MM.1S (cell line): ENCODE measurements at regions not wholly inside any gene's neighbourhood (a gene's known extent, or its start where the extent isn't known, plus 50 kb on each side); places are given as distances from the start of the nearest gene placed in this dataset.

Source experiments
- EZH2 ChIP-seq: fragments of 300-600 bp; sonication (generic); optimal IDR thresholded peaks from 2 replicates; pipeline ENCODE3; 2017; ENCODE audit warnings: low read depth, mild to moderate bottlenecking, antibody characterized with exemption, low read length, mixed read lengths
- TF ChIP-seq, protein P1 (sequence below): fragments of 300-600 bp; sonication (generic); IDR thresholded peaks from 2 replicates; pipeline ENCODE4 v1.5.1; 2016; ENCODE audit warnings: antibody characterized with exemption, low read length, mixed read lengths

GRCh38 chrX:11870789-11871188, 112.8 kb downstream of the MSL3 start:
- TF ChIP-seq, protein P1, sequence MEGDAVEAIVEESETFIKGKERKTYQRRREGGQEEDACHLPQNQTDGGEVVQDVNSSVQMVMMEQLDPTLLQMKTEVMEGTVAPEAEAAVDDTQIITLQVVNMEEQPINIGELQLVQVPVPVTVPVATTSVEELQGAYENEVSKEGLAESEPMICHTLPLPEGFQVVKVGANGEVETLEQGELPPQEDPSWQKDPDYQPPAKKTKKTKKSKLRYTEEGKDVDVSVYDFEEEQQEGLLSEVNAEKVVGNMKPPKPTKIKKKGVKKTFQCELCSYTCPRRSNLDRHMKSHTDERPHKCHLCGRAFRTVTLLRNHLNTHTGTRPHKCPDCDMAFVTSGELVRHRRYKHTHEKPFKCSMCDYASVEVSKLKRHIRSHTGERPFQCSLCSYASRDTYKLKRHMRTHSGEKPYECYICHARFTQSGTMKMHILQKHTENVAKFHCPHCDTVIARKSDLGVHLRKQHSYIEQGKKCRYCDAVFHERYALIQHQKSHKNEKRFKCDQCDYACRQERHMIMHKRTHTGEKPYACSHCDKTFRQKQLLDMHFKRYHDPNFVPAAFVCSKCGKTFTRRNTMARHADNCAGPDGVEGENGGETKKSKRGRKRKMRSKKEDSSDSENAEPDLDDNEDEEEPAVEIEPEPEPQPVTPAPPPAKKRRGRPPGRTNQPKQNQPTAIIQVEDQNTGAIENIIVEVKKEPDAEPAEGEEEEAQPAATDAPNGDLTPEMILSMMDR = no peak
- no peak for TF ChIP-seq EZH2
